GM18499 (cell line): ENCODE measurements at regions not wholly inside any gene's neighbourhood (a gene's known extent, or its start where the extent isn't known, plus 50 kb on each side); places are given as distances from the start of the nearest gene placed in this dataset.
"Not testable (repeated sequence)": the region's sequence is repeated elsewhere in the genome, so short reads cannot be mapped to it uniquely, and the experiment has no call there.

Experiments
- ATAC-seq: cut with Tn5 transposase; IDR thresholded peaks from one replicate; pipeline ENCODE4 v1.9.1; 2021; ENCODE audit warnings: moderate number of reproducible peaks; ENCODE audit not compliant: insufficient read depth, unreplicated experiment

GRCh38 chr5:162209005-162209605 lies 141.5 kb downstream of the GABRG2 start:
- peak; percentile 71 for ATAC-seq

GRCh38 chr5:162214551-162214950 lies 147.0 kb downstream of the GABRG2 start:
- no peak for ATAC-seq

GRCh38 chr5:162217037-162217436 lies 149.5 kb downstream of the GABRG2 start:
- no peak for ATAC-seq

GRCh38 chr5:162221910-162222309 lies 154.3 kb downstream of the GABRG2 start:
- ATAC-seq = no peak

GRCh38 chr5:162227075-162227474 lies 159.5 kb downstream of the GABRG2 start:
- ATAC-seq = no peak

- no peak for ATAC-seq
Measured at GRCh38 chr5:162230348-162230747, 162.8 kb downstream of the GABRG2 start.

GRCh38 chr5:162231522-162231921 lies 163.9 kb downstream of the GABRG2 start:
- no peak for ATAC-seq

- ATAC-seq = no peak
Measured at GRCh38 chr5:162240734-162241133, 173.2 kb downstream of the GABRG2 start.

- no peak for ATAC-seq
Measured at GRCh38 chr5:162242416-162242815, 174.8 kb downstream of the GABRG2 start.

GRCh38 chr5:162243651-162244050 lies 176.1 kb downstream of the GABRG2 start:
- ATAC-seq = no peak

- no peak for ATAC-seq
Measured at GRCh38 chr5:162248107-162248713, 180.6 kb downstream of the GABRG2 start.

GRCh38 chr5:162256711-162257110 lies 189.1 kb downstream of the GABRG2 start:
- ATAC-seq = no peak

GRCh38 chr5:162268694-162269481 lies 201.3 kb downstream of the GABRG2 start:
- no peak for ATAC-seq

- ATAC-seq = no peak
Measured at GRCh38 chr5:162272417-162272816, 204.8 kb downstream of the GABRG2 start.

- no peak for ATAC-seq
Measured at GRCh38 chr5:162274679-162275078, 207.1 kb downstream of the GABRG2 start.

GRCh38 chr5:162275387-162275786 lies 207.8 kb downstream of the GABRG2 start:
- ATAC-seq = not testable (repeated sequence)

GRCh38 chr5:162282191-162282590 lies 214.6 kb downstream of the GABRG2 start:
- no peak for ATAC-seq

GRCh38 chr5:162283609-162284008 lies 216.0 kb downstream of the GABRG2 start:
- no peak for ATAC-seq

GRCh38 chr5:162288647-162289296 lies 221.2 kb downstream of the GABRG2 start:
- ATAC-seq = no peak

GRCh38 chr5:162289489-162289888 lies 221.9 kb downstream of the GABRG2 start:
- no peak for ATAC-seq

- no peak for ATAC-seq
Measured at GRCh38 chr5:162299793-162300192, 232.2 kb downstream of the GABRG2 start.
